KOPT-K1 (cell line): ENCODE measurements at regions not wholly inside any gene's neighbourhood (a gene's known extent, or its start where the extent isn't known, plus 50 kb on each side); places are given as distances from the start of the nearest gene placed in this dataset.

Experiments
- H3K27ac ChIP-seq: fragments of 200-600 bp; sonication (generic); 2 replicates; pipeline ENCODE4 v1.5.1; 2016; ENCODE audit warnings: antibody characterized with exemption, mild to moderate bottlenecking, low read depth, low read length; ENCODE audit not compliant: poor library complexity, severe bottlenecking
- H3K36me3 ChIP-seq: fragments of 200-600 bp; sonication (generic); 2 replicates; pipeline ENCODE4 v1.5.1; 2017; ENCODE audit warnings: antibody characterized with exemption, mild to moderate bottlenecking, low read length, moderate library complexity; ENCODE audit not compliant: insufficient read depth
- H3K9me3 ChIP-seq: fragments of 200-600 bp; sonication (generic); 2 replicates; pipeline ENCODE4 v1.5.1; 2017; ENCODE audit warnings: antibody characterized with exemption, low read length, mild to moderate bottlenecking; ENCODE audit not compliant: insufficient read depth, poor library complexity, severe bottlenecking

- no peaks in the 10 kb centered on the region for H3K9me3 ChIP-seq
- H3K27ac ChIP-seq = no peak overlapping the region
- no peaks in the 10 kb centered on the region for H3K36me3 ChIP-seq
These were observed 538.1 kb upstream of the TBL1XR1 start for GRCh38 chr3:177735431-177735830.

GRCh38 chr3:177739461-177739860 lies 542.2 kb upstream of the TBL1XR1 start:
- H3K9me3 ChIP-seq = no peaks in the 10 kb centered on the region

GRCh38 chr3:177740254-177740653 lies 543.0 kb upstream of the TBL1XR1 start:
- H3K27ac ChIP-seq = no peak overlapping the region
- no peaks in the 10 kb centered on the region for H3K36me3 ChIP-seq
- no peaks in the 10 kb centered on the region for H3K9me3 ChIP-seq

More at GRCh38 chr3:177739461-177739860, 542.2 kb upstream of the TBL1XR1 start:
- Histone ChIP-seq H3K36me3 (no peaks in the 10 kb centered on the region), H3K27ac (no peak overlapping the region)

GRCh38 chr3:177742273-177742672 lies 545.0 kb upstream of the TBL1XR1 start:
- Histone ChIP-seq H3K27ac (no peak overlapping the region), H3K9me3 (no peaks in the 10 kb centered on the region), H3K36me3 (no peaks in the 10 kb centered on the region)

GRCh38 chr3:177743173-177743890 lies 546.0 kb upstream of the TBL1XR1 start:
- Histone ChIP-seq H3K27ac (no peak overlapping the region), H3K36me3 (no peaks in the 10 kb centered on the region), H3K9me3 (no peaks in the 10 kb centered on the region)

- no peak overlapping the region for H3K27ac ChIP-seq
- no peaks in the 10 kb centered on the region for H3K36me3 ChIP-seq
- H3K9me3 ChIP-seq = no peaks in the 10 kb centered on the region
These were observed 547.8 kb upstream of the TBL1XR1 start for GRCh38 chr3:177744873-177745606.

GRCh38 chr3:177745607-177746005 lies 548.3 kb upstream of the TBL1XR1 start:
- Histone ChIP-seq H3K36me3 (no peaks in the 10 kb centered on the region), H3K27ac (no peak overlapping the region), H3K9me3 (no peaks in the 10 kb centered on the region)

- Histone ChIP-seq H3K27ac (no peak overlapping the region), H3K36me3 (no peaks in the 10 kb centered on the region), H3K9me3 (no peaks in the 10 kb centered on the region)
These were observed 549.2 kb upstream of the TBL1XR1 start for GRCh38 chr3:177746337-177746933.

GRCh38 chr3:177749836-177750235 lies 552.6 kb upstream of the TBL1XR1 start:
- Histone ChIP-seq H3K27ac (no peak overlapping the region), H3K36me3 (no peaks in the 10 kb centered on the region), H3K9me3 (no peaks in the 10 kb centered on the region)

GRCh38 chr3:177750436-177750835 lies 553.2 kb upstream of the TBL1XR1 start:
- H3K9me3 ChIP-seq = no peaks in the 10 kb centered on the region
- H3K36me3 ChIP-seq = no peaks in the 10 kb centered on the region
- H3K27ac ChIP-seq = no peak overlapping the region

GRCh38 chr3:177751770-177752169 lies 554.5 kb upstream of the TBL1XR1 start:
- Histone ChIP-seq H3K27ac (no peak overlapping the region), H3K9me3 (no peaks in the 10 kb centered on the region)

GRCh38 chr3:177752831-177753230 lies 555.5 kb upstream of the TBL1XR1 start:
- peaks cover 5% of the 10 kb centered on the region for H3K9me3 ChIP-seq
- H3K36me3 ChIP-seq = no peaks in the 10 kb centered on the region
- H3K27ac ChIP-seq = no peak overlapping the region

More at GRCh38 chr3:177751770-177752169, 554.5 kb upstream of the TBL1XR1 start:
- no peaks in the 10 kb centered on the region for H3K36me3 ChIP-seq

- Histone ChIP-seq H3K27ac (no peak overlapping the region), H3K36me3 (no peaks in the 10 kb centered on the region), H3K9me3 (peaks cover 8% of the 10 kb centered on the region)
These were observed 556.3 kb upstream of the TBL1XR1 start for GRCh38 chr3:177753451-177754155.

GRCh38 chr3:177754508-177754921 lies 557.2 kb upstream of the TBL1XR1 start:
- Histone ChIP-seq H3K36me3 (no peaks in the 10 kb centered on the region), H3K9me3 (peaks cover 8% of the 10 kb centered on the region), H3K27ac (no peak overlapping the region)

- H3K27ac ChIP-seq = no peak overlapping the region
- H3K9me3 ChIP-seq = peaks cover 8% of the 10 kb centered on the region
- no peaks in the 10 kb centered on the region for H3K36me3 ChIP-seq
These were observed 560.8 kb upstream of the TBL1XR1 start for GRCh38 chr3:177758126-177758525.
